IMR-90 (cell line): ENCODE measurements at regions not wholly inside any gene's neighbourhood (a gene's known extent, or its start where the extent isn't known, plus 50 kb on each side); places are given as distances from the start of the nearest gene placed in this dataset.

Source experiments
- ATAC-seq: fragments of 200-7000 bp; cut with Tn5 transposase; 2 replicates; pipeline ENCODE4 v1.9.1; 2020; ENCODE audit warnings: low read depth, mild to moderate bottlenecking, moderate library complexity
- BruUV-seq: library from RNA; stranded (reverse); fragments of 400-500 nt; replicated peaks from 2 replicates; lab custom pipeline; 2021; lab: Mats Ljungman, UMichigan
- CTCF ChIA-PET: fragments of 300-600 bp; formaldehyde crosslinking; extraction: SDS; loops from one replicate; lab custom pipeline; 2021; ENCODE audit warnings: antibody characterized with exemption; lab: Yijun Ruan, JAX
- POLR2A ChIA-PET: fragments of 300-600 bp; sonication (Branson Sonifier 250); formaldehyde crosslinking; loops from one replicate; lab custom pipeline; 2022; ENCODE audit warnings: antibody characterized with exemption; ENCODE audit not compliant: unreplicated experiment; lab: Charles Lee
- DNase-seq: peaks from one replicate; pipeline ENCODE4 v3.0.0; 2013
- H2AFZ ChIP-seq: replicated peaks from 2 replicates; pipeline ENCODE3; 2013; ENCODE audit warnings: low read length, mild to moderate bottlenecking; ENCODE audit not compliant: poor library complexity
- H2AK5ac ChIP-seq: 2 replicates; pipeline ENCODE4 v1.6.1; 2013; ENCODE audit warnings: low read depth, low read length, inconsistent platforms
- H2AK9ac ChIP-seq: replicated peaks from 2 replicates; pipeline ENCODE3; 2013; ENCODE audit warnings: mild to moderate bottlenecking, low read depth, low read length, moderate library complexity; ENCODE audit not compliant: poor library complexity
- H2BK120ac ChIP-seq: 2 replicates; pipeline ENCODE4 v1.6.1; 2013; ENCODE audit warnings: low read depth, low read length, inconsistent platforms
- H2BK15ac ChIP-seq: 3 replicates; pipeline ENCODE4 v1.6.1; 2013; ENCODE audit warnings: low read depth, low read length, inconsistent platforms
- H2BK20ac ChIP-seq: 2 replicates; pipeline ENCODE4 v1.6.1; 2013; ENCODE audit warnings: low read depth, mild to moderate bottlenecking, inconsistent platforms, low read length, moderate library complexity
- H2BK5ac ChIP-seq: 2 replicates; pipeline ENCODE4 v1.6.1; 2013; ENCODE audit warnings: mild to moderate bottlenecking, low read depth, low read length, inconsistent platforms; ENCODE audit not compliant: poor library complexity, severe bottlenecking
- H3K14ac ChIP-seq: replicated peaks from 2 replicates; pipeline ENCODE4 v1.6.1; 2013; ENCODE audit warnings: low read depth, low read length, inconsistent platforms
- H3K18ac ChIP-seq: 2 replicates; pipeline ENCODE4 v1.6.1; 2013; ENCODE audit warnings: low read depth, low read length, control low read depth
- H3K23ac ChIP-seq: 2 replicates; pipeline ENCODE4 v1.6.1; 2013; ENCODE audit warnings: low read depth, low read length, inconsistent platforms
- H3K27ac ChIP-seq: 2 replicates; pipeline ENCODE4 v1.5.1; 2013; ENCODE audit warnings: mild to moderate bottlenecking, control low read depth, low read length; ENCODE audit not compliant: insufficient read depth
- H3K27me3 ChIP-seq: 2 replicates; pipeline ENCODE4 v1.6.1; 2013; ENCODE audit warnings: low read length; ENCODE audit not compliant: control insufficient read depth, insufficient read depth
- H3K36me3 ChIP-seq: 2 replicates; pipeline ENCODE4 v1.6.1; 2013; ENCODE audit warnings: low read length, mixed read lengths; ENCODE audit not compliant: control insufficient read depth, insufficient read depth
- H3K4ac ChIP-seq: 2 replicates; pipeline ENCODE4 v1.6.1; 2013; ENCODE audit warnings: low read depth, low read length, inconsistent platforms
- H3K4me1 ChIP-seq: 2 replicates; pipeline ENCODE4 v1.6.1; 2013; ENCODE audit warnings: low read length, mixed read lengths; ENCODE audit not compliant: control insufficient read depth, insufficient read depth
- H3K4me2 ChIP-seq: 2 replicates; pipeline ENCODE4 v1.6.1; 2013; ENCODE audit warnings: low read depth, mild to moderate bottlenecking, control low read depth, low read length, moderate library complexity
- H3K4me3 ChIP-seq: 2 replicates; pipeline ENCODE4 v1.5.1; 2013; ENCODE audit warnings: low read depth, mild to moderate bottlenecking, control low read depth, low read length, moderate library complexity; ENCODE audit not compliant: insufficient read depth
- H3K56ac ChIP-seq: 2 replicates; pipeline ENCODE4 v1.6.1; 2013; ENCODE audit warnings: low read length, inconsistent platforms; ENCODE audit not compliant: insufficient read depth; ENCODE audit errors: extremely low read depth
- H3K79me1 ChIP-seq, 2 experiments: 2 replicates each; pipeline ENCODE4 v1.6.1; 2013; ENCODE audit warnings: low read length in 2 of 2, inconsistent platforms in 1 of 2, low read depth in 1 of 2
- H3K9ac ChIP-seq: 2 replicates; pipeline ENCODE4 v1.6.1; 2013; ENCODE audit warnings: low read depth, low read length, control low read depth
- H3K9me1 ChIP-seq: 2 replicates; pipeline ENCODE4 v1.6.1; 2013; ENCODE audit warnings: low read length, inconsistent platforms; ENCODE audit not compliant: insufficient read depth
- H3K9me3 ChIP-seq: 2 replicates; pipeline ENCODE4 v1.6.1; 2013; ENCODE audit warnings: low read length; ENCODE audit not compliant: control insufficient read depth, insufficient read depth
- H4K20me1 ChIP-seq: 2 replicates; pipeline ENCODE4 v1.6.1; 2013; ENCODE audit warnings: low read length, inconsistent platforms; ENCODE audit not compliant: insufficient read depth
- H4K5ac ChIP-seq: 2 replicates; pipeline ENCODE4 v1.6.1; 2013; ENCODE audit warnings: mild to moderate bottlenecking, low read depth, low read length, control low read depth
- H4K8ac ChIP-seq, 2 experiments: 2 replicates each; pipeline ENCODE4 v1.6.1; 2013; ENCODE audit warnings: low read depth in 2 of 2, low read length in 2 of 2, control low read depth in 1 of 2, inconsistent platforms in 1 of 2
- H4K91ac ChIP-seq: 2 replicates; pipeline ENCODE4 v1.6.1; 2013; ENCODE audit warnings: low read depth, low read length, inconsistent platforms; ENCODE audit not compliant: insufficient read depth
- BHLHE40 ChIP-seq: fragments of 150-350 bp; IDR thresholded peaks from 2 replicates; pipeline ENCODE4 v1.6.1; 2016; ENCODE audit warnings: mild to moderate bottlenecking, low read depth, low read length
- CEBPB ChIP-seq: IDR thresholded peaks from 2 replicates; pipeline ENCODE4 v1.6.1; 2012; ENCODE audit warnings: low read depth, low read length, improper control_type of control experiment
- CHD1 ChIP-seq: IDR thresholded peaks from 2 replicates; pipeline ENCODE4 v1.6.1; 2012; ENCODE audit warnings: low read depth, low read length, improper control_type of control experiment
- FOS ChIP-seq: fragments of 150-350 bp; IDR thresholded peaks from 2 replicates; pipeline ENCODE4 v1.6.1; 2016; ENCODE audit warnings: low read depth, low read length
- MAFK ChIP-seq: IDR thresholded peaks from 2 replicates; pipeline ENCODE4 v1.6.1; 2012; ENCODE audit warnings: low read depth, low read length, improper control_type of control experiment
- MAZ ChIP-seq: IDR thresholded peaks from 2 replicates; pipeline ENCODE4 v1.6.1; 2012; ENCODE audit warnings: low read depth, mild to moderate bottlenecking, low read length, improper control_type of control experiment, moderate library complexity, borderline replicate concordance
- MXI1 ChIP-seq: IDR thresholded peaks from 2 replicates; pipeline ENCODE4 v1.6.1; 2012; ENCODE audit warnings: low read depth, mild to moderate bottlenecking, low read length, moderate library complexity, borderline replicate concordance
- NFE2L2 ChIP-seq: fragments of 150-350 bp; IDR thresholded peaks from 2 replicates; pipeline ENCODE4 v1.6.1; 2016; ENCODE audit warnings: low read depth, mild to moderate bottlenecking, low read length
- POLR2A ChIP-seq: IDR thresholded peaks from 2 replicates; pipeline ENCODE4 v1.6.1; 2012; ENCODE audit warnings: mild to moderate bottlenecking, low read depth, low read length
- RAD21 ChIP-seq: IDR thresholded peaks from 2 replicates; pipeline ENCODE4 v1.6.1; 2012; ENCODE audit warnings: low read length, improper control_type of control experiment
- RCOR1 ChIP-seq: IDR thresholded peaks from 2 replicates; pipeline ENCODE4 v1.6.1; 2012; ENCODE audit warnings: mild to moderate bottlenecking, low read length, improper control_type of control experiment; ENCODE audit not compliant: insufficient replicate concordance
- RFX5 ChIP-seq: IDR thresholded peaks from 2 replicates; pipeline ENCODE4 v1.8.0; 2012; ENCODE audit warnings: low read depth, mild to moderate bottlenecking, low read length, moderate library complexity
- SMC3 ChIP-seq: fragments of 150-350 bp; IDR thresholded peaks from 2 replicates; pipeline ENCODE4 v1.6.1; 2016; ENCODE audit warnings: low read depth, mild to moderate bottlenecking, antibody characterized with exemption, low read length, moderate library complexity
- WGBS, 2 experiments: methylation state at CpG; one replicate each; pipeline versions ENCODE4 v1.1.5 to v1.1.7; 2013; ENCODE audit warnings: missing lambda C conversion rate in 2 of 2; ENCODE audit not compliant: insufficient read length in 1 of 2; ENCODE audit errors: extremely low coverage in 2 of 2; 5-methylcytosine and 5-hydroxymethylcytosine counted together
- dilution Hi-C: fragments of 300-500 bp; cut with HindIII; formaldehyde crosslinking; loops from one replicate; pipeline ENCODE4 v1.14.3; 2018; ENCODE audit warnings: low sequenced_read_pairs; ENCODE audit not compliant: unreplicated experiment
- in situ Hi-C: fragments of 300-500 bp; cut with MboI; formaldehyde crosslinking; loops from 3 replicates; pipeline ENCODE4 v1.14.3; 2019; ENCODE audit warnings: low sequenced_read_pairs, inconsistent platforms, mixed read lengths
- intact Hi-C: fragments of 100-400 bp; cut with micrococcal nuclease; formaldehyde crosslinking; loops from 2 replicates; pipeline ENCODE4 v1.10.0; 2022
- TF ChIP-seq, protein P1 (sequence below): fragments of 150-350 bp; IDR thresholded peaks from 2 replicates; pipeline ENCODE4 v1.6.1; 2017; ENCODE audit warnings: mild to moderate bottlenecking, antibody characterized with exemption, low read length, low read depth
- TF ChIP-seq, protein P2 (sequence below): fragments of 150-350 bp; IDR thresholded peaks from 2 replicates; pipeline ENCODE4 v1.6.1; 2016; ENCODE audit warnings: low read depth, mild to moderate bottlenecking, low read length, moderate library complexity, borderline replicate concordance

DNA sequence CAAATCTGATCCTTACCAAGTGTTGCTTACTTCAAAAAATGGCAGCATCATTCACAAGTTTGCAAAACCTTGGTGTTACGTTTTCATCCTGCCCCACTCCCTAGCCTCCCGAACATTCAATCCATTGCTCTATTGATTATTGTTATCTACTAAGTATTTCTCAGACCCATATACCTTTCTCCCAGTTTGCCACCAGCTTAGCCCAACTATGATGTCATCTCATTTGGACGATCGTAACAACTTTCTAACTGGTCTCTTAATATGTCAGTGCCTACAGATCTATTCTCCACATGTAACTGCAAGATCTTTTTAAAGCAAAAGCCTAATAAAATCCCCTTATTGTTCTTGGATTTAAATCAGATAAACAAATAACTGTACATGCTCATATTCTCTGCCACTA lies 497.1 kb upstream of the EDIL3 start:
- H3K18ac ChIP-seq, result no peak overlapping the region
- POLR2A ChIA-PET, result no interaction called here
- BruUV-seq, result no TSS peak

More for the DNA sequence above, 497.1 kb upstream of the EDIL3 start:
- TF ChIP-seq, protein P1, sequence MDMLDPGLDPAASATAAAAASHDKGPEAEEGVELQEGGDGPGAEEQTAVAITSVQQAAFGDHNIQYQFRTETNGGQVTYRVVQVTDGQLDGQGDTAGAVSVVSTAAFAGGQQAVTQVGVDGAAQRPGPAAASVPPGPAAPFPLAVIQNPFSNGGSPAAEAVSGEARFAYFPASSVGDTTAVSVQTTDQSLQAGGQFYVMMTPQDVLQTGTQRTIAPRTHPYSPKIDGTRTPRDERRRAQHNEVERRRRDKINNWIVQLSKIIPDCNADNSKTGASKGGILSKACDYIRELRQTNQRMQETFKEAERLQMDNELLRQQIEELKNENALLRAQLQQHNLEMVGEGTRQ, result no peak
- TF ChIP-seq POLR2A (no peak), CEBPB (no peak), BHLHE40 (no peak), NFE2L2 (no peak), MAZ (no peak), RCOR1 (no peak), RFX5 (no peak), MXI1 (no peak), SMC3 (no peak), RAD21 (no peak), MAFK (no peak), CHD1 (no peak), FOS (no peak)
- TF ChIP-seq, protein P2, sequence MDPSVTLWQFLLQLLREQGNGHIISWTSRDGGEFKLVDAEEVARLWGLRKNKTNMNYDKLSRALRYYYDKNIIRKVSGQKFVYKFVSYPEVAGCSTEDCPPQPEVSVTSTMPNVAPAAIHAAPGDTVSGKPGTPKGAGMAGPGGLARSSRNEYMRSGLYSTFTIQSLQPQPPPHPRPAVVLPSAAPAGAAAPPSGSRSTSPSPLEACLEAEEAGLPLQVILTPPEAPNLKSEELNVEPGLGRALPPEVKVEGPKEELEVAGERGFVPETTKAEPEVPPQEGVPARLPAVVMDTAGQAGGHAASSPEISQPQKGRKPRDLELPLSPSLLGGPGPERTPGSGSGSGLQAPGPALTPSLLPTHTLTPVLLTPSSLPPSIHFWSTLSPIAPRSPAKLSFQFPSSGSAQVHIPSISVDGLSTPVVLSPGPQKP, result no peak
- Histone ChIP-seq H3K9ac (no peak overlapping the region), H3K4me3 (no peak overlapping the region), H2AK9ac (no peak overlapping the region), H3K56ac (no peak overlapping the region), H3K4me2 (no peak overlapping the region), H4K91ac (no peak overlapping the region), H3K36me3 (no peaks in the 10 kb centered on the region), H2AFZ (no peak overlapping the region), H3K4me1 (no peaks in the 10 kb centered on the region), H3K27ac (no peak overlapping the region), H3K9me1 (no peaks in the 10 kb centered on the region), H3K79me1 (no peaks in the 10 kb centered on the region), H2BK120ac (no peak overlapping the region), H4K8ac (no peak overlapping the region), H3K4ac (no peak overlapping the region), H4K20me1 (no peaks in the 10 kb centered on the region), H3K27me3 (no peaks in the 10 kb centered on the region), H3K9me3 (no peaks in the 10 kb centered on the region), H2AK5ac (no peak overlapping the region), H2BK20ac (no peak overlapping the region), H2BK5ac (no peak overlapping the region), H2BK15ac (no peak overlapping the region), H4K5ac (no peak overlapping the region), H3K23ac (no peak overlapping the region), H3K14ac (no peak overlapping the region)
- dilution Hi-C loops (no loop called here), intact Hi-C loops (no loop called here), in situ Hi-C loops (no loop called here)
- ATAC-seq, result no peak
- WGBS, 2 experiments, result no CpG with 5 or more reads among the region's 4 CpGs
- DNase-seq, result no peak
- CTCF ChIA-PET, result no interaction called here
